Pancreas (tissue), 10 donors: ENCODE measurements at regions not wholly inside any gene's neighbourhood (a gene's known extent, or its start where the extent isn't known, plus 50 kb on each side); places are given as distances from the start of the nearest gene placed in this dataset.

Source experiments
- ATAC-seq, 4 donors: fragments of 200-7000 bp; cut with Tn5 transposase; one replicate each; pipeline versions ENCODE4 v1.8.0 to v1.9.1; 2020; ENCODE audit warnings: mild to moderate bottlenecking in 4 of 4, moderate library complexity in 4 of 4
- DNase-seq, 6 donors: peaks; one replicate each; pipeline ENCODE4 v3.0.0-alpha.2; 2020
- FAIRE-seq: peaks from 2 replicates; lab custom pipeline; 2012; peaks lifted over from hg19 to GRCh38; lab: Jason Lieb, UNC
- H3K27ac ChIP-seq, 4 donors: fragments of 200-600 bp; sonication (generic); 1 replicate in 3 of 4; 2 replicates in 1 of 4; pipeline versions ENCODE4 v1.5.0 to v1.8.0; 2020
- H3K27me3 ChIP-seq, 4 donors: fragments of 200-600 bp; one replicate each; pipeline ENCODE4 v1.8.0; 2021
- H3K36me3 ChIP-seq, 3 donors: fragments of 200-600 bp; sonication (generic) in 1 of 3; one replicate each; pipeline versions ENCODE4 v1.5.0 to v1.8.0; 2020 to 2021
- H3K4me1 ChIP-seq, 3 donors: fragments of 200-600 bp; one replicate each; pipeline ENCODE4 v1.8.0; 2021
- H3K4me3 ChIP-seq, 4 donors: fragments of 200-600 bp; sonication (generic) in 2 of 4; one replicate each; pipeline versions ENCODE4 v1.5.0 to v1.8.0; 2020 to 2021
- H3K9me3 ChIP-seq, 4 donors: fragments of 200-600 bp; one replicate each; pipeline ENCODE4 v1.8.0; 2021
- WGBS, 2 donors: extraction: QIAGEN DNeasy Blood & Tissue Kit; methylation state at CpG; one replicate each; pipeline ENCODE4 v1.1.7; 2013; 5-methylcytosine and 5-hydroxymethylcytosine counted together
- intact Hi-C, 3 donors: fragments of 100-400 bp; cut with DNase I; formaldehyde crosslinking; loops; one replicate each; pipeline versions ENCODE4 v1.11.1 to v1.14.2; 2022
- TF ChIP-seq, protein P1 (sequence below), 4 donors: fragments of 200-600 bp; sonication (generic) in 3 of 4; IDR thresholded peaks; one replicate each; pipeline versions ENCODE4 v1.5.0 to v1.8.0; 2021; ENCODE audit warnings: antibody characterized with exemption in 4 of 4
- donor health status: healthy with polysubstance abuse.
- donor health status: DM: no; HTN: no; CAD: no; lungs with moderate emphysema.
- donor health status: DM: no; HTN: no; CAD: no.
- donor health status: control.
- donor health status: control.
- donor health status: Bipolar disorder and iron deficiency.
- donor health status: DM: yes; HTN: yes; CAD: no.
- donor health status: DM: no; HTN: no; CAD: no.
- donor health status: DM: no; HTN: no; CAD: no.
- donor health status: DM: yes; HTN: yes; CAD: no.

- Histone ChIP-seq H3K36me3 (no peaks in the 10 kb centered on the region), H3K27me3 (no peaks in the 10 kb centered on the region), H3K9me3 (no peaks in the 10 kb centered on the region), H3K27ac (no peak overlapping the region), H3K4me1 (no peaks in the 10 kb centered on the region), H3K4me3 (no peak overlapping the region)
- FAIRE-seq (no peak), DNase-seq (no peak), ATAC-seq (no peak)
- intact Hi-C loops, result no loop called here
- TF ChIP-seq, protein P1, sequence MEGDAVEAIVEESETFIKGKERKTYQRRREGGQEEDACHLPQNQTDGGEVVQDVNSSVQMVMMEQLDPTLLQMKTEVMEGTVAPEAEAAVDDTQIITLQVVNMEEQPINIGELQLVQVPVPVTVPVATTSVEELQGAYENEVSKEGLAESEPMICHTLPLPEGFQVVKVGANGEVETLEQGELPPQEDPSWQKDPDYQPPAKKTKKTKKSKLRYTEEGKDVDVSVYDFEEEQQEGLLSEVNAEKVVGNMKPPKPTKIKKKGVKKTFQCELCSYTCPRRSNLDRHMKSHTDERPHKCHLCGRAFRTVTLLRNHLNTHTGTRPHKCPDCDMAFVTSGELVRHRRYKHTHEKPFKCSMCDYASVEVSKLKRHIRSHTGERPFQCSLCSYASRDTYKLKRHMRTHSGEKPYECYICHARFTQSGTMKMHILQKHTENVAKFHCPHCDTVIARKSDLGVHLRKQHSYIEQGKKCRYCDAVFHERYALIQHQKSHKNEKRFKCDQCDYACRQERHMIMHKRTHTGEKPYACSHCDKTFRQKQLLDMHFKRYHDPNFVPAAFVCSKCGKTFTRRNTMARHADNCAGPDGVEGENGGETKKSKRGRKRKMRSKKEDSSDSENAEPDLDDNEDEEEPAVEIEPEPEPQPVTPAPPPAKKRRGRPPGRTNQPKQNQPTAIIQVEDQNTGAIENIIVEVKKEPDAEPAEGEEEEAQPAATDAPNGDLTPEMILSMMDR (IDR thresholded peaks at IDR 0.05), result no peak
- WGBS, 2 donors, result 59 to 75% methylated on average over 2 of the region's 2 CpGs
Observed at GRCh38 chr6:151176911-151177770, 62.6 kb upstream of the AKAP12 start.

- intact Hi-C loops, result no loop called here
- H3K36me3 ChIP-seq, result no peaks in the 10 kb centered on the region
- no peak overlapping the region for H3K4me3 ChIP-seq
- H3K4me1 ChIP-seq, result no peaks in the 10 kb centered on the region
- no peaks in the 10 kb centered on the region for H3K27me3 ChIP-seq
- FAIRE-seq (no peak), DNase-seq (no peak), ATAC-seq (no peak)
- 87 to 88% methylated on average over 3 of the region's 3 CpGs for WGBS, 2 donors
- no peaks in the 10 kb centered on the region for H3K9me3 ChIP-seq
- TF ChIP-seq, protein P1 (IDR thresholded peaks at IDR 0.05), result no peak
- no peak overlapping the region for H3K27ac ChIP-seq
Observed at GRCh38 chr6:151178373-151178772, 61.4 kb upstream of the AKAP12 start.

GRCh38 chr6:151179321-151179720, 60.4 kb upstream of the AKAP12 start:
- FAIRE-seq, result no peak
- 68 to 70% methylated on average over 2 of the region's 2 CpGs for WGBS, 2 donors
- no peaks in the 10 kb centered on the region for H3K27me3 ChIP-seq
- ATAC-seq, result no peak
- intact Hi-C loops, result no loop called here
- no peak for DNase-seq
- TF ChIP-seq, protein P1 (IDR thresholded peaks at IDR 0.05), result no peak
- H3K9me3 ChIP-seq, result no peaks in the 10 kb centered on the region
- H3K4me1 ChIP-seq, result no peaks in the 10 kb centered on the region
- no peaks in the 10 kb centered on the region for H3K36me3 ChIP-seq
- H3K4me3 ChIP-seq, result no peak overlapping the region
- H3K27ac ChIP-seq, result no peak overlapping the region

DNA sequence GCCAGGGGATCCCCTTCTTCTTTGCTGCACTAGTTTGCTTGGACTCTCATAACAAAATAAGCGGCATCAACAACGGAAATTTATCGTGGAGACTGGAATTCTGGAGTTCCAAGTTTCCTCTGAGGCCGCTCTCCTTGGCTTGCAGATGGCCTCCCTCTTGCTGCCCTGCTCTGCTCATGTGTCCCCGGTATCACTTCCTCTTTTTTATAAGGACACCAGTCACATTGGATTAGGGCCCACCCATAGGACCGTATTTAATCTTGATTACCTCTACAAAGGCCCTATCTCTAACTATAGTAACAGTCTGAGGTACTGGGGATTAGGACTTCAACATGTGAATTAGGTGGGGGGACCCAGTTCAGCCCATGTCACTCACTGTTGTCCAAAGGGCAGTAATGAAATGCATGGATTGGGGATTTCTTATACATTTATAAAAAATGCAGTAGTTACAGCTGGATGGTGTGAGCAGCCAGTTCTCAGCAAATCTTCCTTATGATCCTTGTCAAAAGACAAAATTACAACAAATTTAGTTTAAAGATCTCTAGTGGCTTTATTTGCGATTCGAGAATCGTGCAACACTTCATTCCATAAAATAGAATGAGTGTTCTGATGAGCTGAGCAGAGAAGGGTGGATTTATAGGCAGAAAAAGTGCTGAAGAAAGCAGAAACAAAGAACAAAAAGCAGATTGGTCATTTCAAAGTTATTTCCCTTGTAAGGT, 59.3 kb upstream of the AKAP12 start:
- DNase-seq (no peak), ATAC-seq (no peak), FAIRE-seq (no peak)
- Histone ChIP-seq H3K4me1 (no peaks in the 10 kb centered on the region), H3K27me3 (no peaks in the 10 kb centered on the region), H3K4me3 (no peak overlapping the region), H3K36me3 (no peaks in the 10 kb centered on the region), H3K27ac (no peak overlapping the region), H3K9me3 (no peaks in the 10 kb centered on the region)
- WGBS, 2 donors, result 86 to 93% methylated on average over 9 of the region's 9 CpGs
- intact Hi-C loops, result no loop called here
- TF ChIP-seq, protein P1 (IDR thresholded peaks at IDR 0.05), result no peak
